HepG2 (cell line): ENCODE measurements at regions not wholly inside any gene's neighbourhood (a gene's known extent, or its start where the extent isn't known, plus 50 kb on each side); places are given as distances from the start of the nearest gene placed in this dataset.

Experiments
- CTCF ChIP-seq: sonication (generic); formaldehyde crosslinking; IDR thresholded peaks from 2 replicates; pipeline ENCODE4 v1.5.0; 2020; ENCODE audit warnings: mild to moderate bottlenecking, missing genetic modification reagents, moderate library complexity
- EZH2 ChIP-seq: conservative IDR thresholded peaks from 2 replicates; pipeline ENCODE4 v1.6.1; 2012; ENCODE audit warnings: mild to moderate bottlenecking, low read depth, low read length, moderate library complexity
- JUNB ChIP-seq: sonication (generic); formaldehyde crosslinking; IDR thresholded peaks from 2 replicates; pipeline ENCODE4 v1.8.0; 2022; ENCODE audit warnings: missing genetic modification reagents, mild to moderate bottlenecking, borderline replicate concordance
- ZIK1 ChIP-seq: sonication (generic); formaldehyde crosslinking; IDR thresholded peaks from 2 replicates; pipeline ENCODE4 v1.5.0; 2020; ENCODE audit warnings: mild to moderate bottlenecking, low read depth, missing genetic modification reagents, borderline replicate concordance
- ZNF816 ChIP-seq: sonication (generic); formaldehyde crosslinking; IDR thresholded peaks from 2 replicates; pipeline ENCODE4 v1.8.0; 2022; ENCODE audit warnings: missing genetic modification reagents, mild to moderate bottlenecking, borderline replicate concordance

DNA sequence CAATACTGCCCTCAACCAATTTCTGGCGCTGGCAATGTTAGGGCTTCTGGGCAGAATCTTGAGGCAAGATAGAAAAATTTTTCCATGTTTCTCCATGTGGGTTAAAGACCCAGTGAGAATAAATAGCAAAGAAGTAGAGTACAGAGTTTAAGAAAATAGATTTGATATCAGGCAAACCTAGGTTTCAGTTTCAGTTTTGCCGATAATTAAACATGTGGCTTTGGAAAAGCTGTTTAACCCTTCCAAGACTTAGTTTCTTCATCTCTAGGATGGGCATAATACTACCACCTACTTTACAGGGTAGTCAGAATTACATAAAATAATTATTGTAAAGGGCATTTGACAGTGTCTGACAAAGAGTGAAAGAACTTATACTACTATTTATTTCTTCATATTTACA lies 360.4 kb downstream of the PCNX1 start:
- TF ChIP-seq ZIK1 (CRISPR knock-in tag) = no peak
- TF ChIP-seq ZNF816 = no peak
- no peak for TF ChIP-seq CTCF
- no peak for TF ChIP-seq JUNB (CRISPR knock-in tag)
- no peak for TF ChIP-seq EZH2
